Progenitor cell of endocrine pancreas (in vitro differentiated cells): ENCODE measurements at regions not wholly inside any gene's neighbourhood (a gene's known extent, or its start where the extent isn't known, plus 50 kb on each side); places are given as distances from the start of the nearest gene placed in this dataset.

Source experiments
- DNase-seq: peaks from one replicate; pipeline ENCODE4 v3.0.0; 2021; ENCODE audit warnings: low spot score; ENCODE audit not compliant: unreplicated experiment
- H3K27ac Mint-ChIP-seq: 2 replicates; pipeline ENCODE4 v1.8.0; 2021; ENCODE audit warnings: mild to moderate bottlenecking, moderate library complexity, mixed read lengths
- H3K27me3 Mint-ChIP-seq: 2 replicates; pipeline ENCODE4 v1.8.0; 2021; ENCODE audit warnings: mixed read lengths
- H3K36me3 Mint-ChIP-seq: 2 replicates; pipeline ENCODE4 v1.8.0; 2022; ENCODE audit warnings: mixed read lengths; ENCODE audit not compliant: insufficient read depth
- H3K4me1 Mint-ChIP-seq: 2 replicates; pipeline ENCODE4 v1.8.0; 2021; ENCODE audit warnings: low read depth, mixed read lengths
- H3K4me3 Mint-ChIP-seq: 2 replicates; pipeline ENCODE4 v1.8.0; 2021; ENCODE audit warnings: low read depth, mild to moderate bottlenecking, moderate library complexity, mixed read lengths
- H3K9me3 Mint-ChIP-seq: 2 replicates; pipeline ENCODE4 v1.8.0; 2021; ENCODE audit warnings: low read depth, mixed read lengths
- CTCF ChIP-seq: fragments of 200-600 bp; sonication (generic); IDR thresholded peaks from one replicate; pipeline ENCODE4 v1.5.0; 2021; ENCODE audit warnings: antibody characterized with exemption, mild to moderate bottlenecking; ENCODE audit not compliant: unreplicated experiment

DNA sequence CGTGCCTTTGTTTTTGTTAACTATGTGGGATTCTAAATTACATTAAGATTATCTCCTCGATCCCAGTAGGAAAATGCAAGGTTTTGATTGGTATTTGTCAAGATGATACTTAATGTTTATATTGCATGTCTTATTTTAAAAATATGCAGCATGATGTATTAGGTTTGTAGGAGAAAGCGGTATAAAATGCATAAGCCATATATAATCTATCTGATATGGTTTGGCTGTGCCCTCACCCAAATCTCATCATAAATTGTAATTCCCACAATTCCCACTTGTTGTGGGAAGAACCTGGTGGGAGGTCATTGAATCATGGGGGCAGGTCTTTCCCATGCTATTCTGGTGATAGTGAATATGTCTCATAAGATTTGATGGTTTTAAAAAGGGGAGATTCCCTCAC, 198.1 kb upstream of the NCAM2 start:
- Mint-ChIP-seq H3K27me3 (no peaks in the 10 kb centered on the region), H3K27ac (no peak overlapping the region), H3K4me1 (no peaks in the 10 kb centered on the region), H3K9me3 (no peaks in the 10 kb centered on the region), H3K4me3 (no peak overlapping the region), H3K36me3 (no peaks in the 10 kb centered on the region)
- DNase-seq = no peak
- TF ChIP-seq CTCF = no peak

GRCh38 chr21:20802201-20802600, 196.0 kb upstream of the NCAM2 start:
- Mint-ChIP-seq H3K27me3 (no peaks in the 10 kb centered on the region), H3K4me3 (no peak overlapping the region), H3K36me3 (no peaks in the 10 kb centered on the region), H3K9me3 (no peaks in the 10 kb centered on the region), H3K4me1 (no peaks in the 10 kb centered on the region), H3K27ac (no peak overlapping the region)
- DNase-seq = no peak
- TF ChIP-seq CTCF = no peak

DNA sequence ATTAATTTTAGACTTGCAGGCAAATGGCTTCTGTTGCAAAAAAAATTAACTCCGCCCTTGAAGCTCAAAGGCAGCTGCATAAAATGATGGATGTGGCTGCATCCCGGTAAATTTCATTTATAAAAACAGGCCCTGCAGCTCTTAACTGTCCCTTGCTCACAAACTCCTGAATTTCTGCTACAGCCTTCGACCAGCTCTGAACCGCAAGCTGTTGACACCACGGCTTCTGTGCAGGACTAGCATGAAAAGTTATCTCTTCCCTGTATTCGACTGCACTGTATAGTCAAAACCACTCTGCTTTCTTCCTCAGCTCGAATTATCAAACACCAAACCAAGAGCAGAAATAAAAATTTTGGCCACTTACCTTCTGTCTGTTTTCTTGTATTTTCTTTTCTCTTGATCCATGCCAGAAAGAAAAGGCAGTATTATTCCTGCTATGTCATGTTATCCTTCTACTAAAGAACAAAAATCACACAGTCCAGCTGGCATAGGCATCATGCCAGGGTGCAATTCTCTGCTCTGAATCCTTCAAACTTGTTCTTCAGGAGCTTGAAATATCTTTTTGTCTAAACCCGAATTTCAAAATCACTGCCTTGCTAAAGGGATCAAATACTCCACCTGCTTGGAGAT, 195.5 kb upstream of the NCAM2 start:
- Mint-ChIP-seq H3K4me1 (no peaks in the 10 kb centered on the region), H3K27me3 (no peaks in the 10 kb centered on the region), H3K4me3 (no peak overlapping the region), H3K27ac (no peak overlapping the region), H3K36me3 (no peaks in the 10 kb centered on the region), H3K9me3 (no peaks in the 10 kb centered on the region)
- DNase-seq = no peak
- TF ChIP-seq CTCF = no peak

- DNase-seq = no peak
- H3K4me1 Mint-ChIP-seq = no peaks in the 10 kb centered on the region
- no peak overlapping the region for H3K4me3 Mint-ChIP-seq
- H3K27ac Mint-ChIP-seq = no peak overlapping the region
- no peak for TF ChIP-seq CTCF
- no peaks in the 10 kb centered on the region for H3K36me3 Mint-ChIP-seq
- H3K27me3 Mint-ChIP-seq = no peaks in the 10 kb centered on the region
- H3K9me3 Mint-ChIP-seq = no peaks in the 10 kb centered on the region
Measured at GRCh38 chr21:20811702-20812101, 186.5 kb upstream of the NCAM2 start.

- no peak for TF ChIP-seq CTCF
- H3K9me3 Mint-ChIP-seq = peaks cover 7% of the 10 kb centered on the region
- no peaks in the 10 kb centered on the region for H3K36me3 Mint-ChIP-seq
- H3K4me1 Mint-ChIP-seq = no peaks in the 10 kb centered on the region
- H3K27ac Mint-ChIP-seq = no peak overlapping the region
- no peaks in the 10 kb centered on the region for H3K27me3 Mint-ChIP-seq
- H3K4me3 Mint-ChIP-seq = no peak overlapping the region
- no peak for DNase-seq
Measured at GRCh38 chr21:20814090-20814489, 184.1 kb upstream of the NCAM2 start.
